Glutamatergic neuron (in vitro differentiated cells): ENCODE measurements at regions not wholly inside any gene's neighbourhood (a gene's known extent, or its start where the extent isn't known, plus 50 kb on each side); places are given as distances from the start of the nearest gene placed in this dataset.
"Not testable (repeated sequence)": the region's sequence is repeated elsewhere in the genome, so short reads cannot be mapped to it uniquely, and the experiment has no call there.

Experiments
- DNase-seq: peaks from one replicate; pipeline ENCODE4 v3.0.0; 2022
- H3K27ac Mint-ChIP-seq: one replicate; pipeline ENCODE4 v1.8.0; 2020; ENCODE audit warnings: mild to moderate bottlenecking, mixed read lengths, inconsistent platforms; ENCODE audit not compliant: unreplicated experiment
- H3K27me3 Mint-ChIP-seq: one replicate; pipeline ENCODE4 v1.8.0; 2020; ENCODE audit warnings: mild to moderate bottlenecking, moderate library complexity, mixed read lengths, inconsistent platforms; ENCODE audit not compliant: unreplicated experiment
- H3K36me3 Mint-ChIP-seq: one replicate; pipeline ENCODE4 v1.8.0; 2020; ENCODE audit warnings: mild to moderate bottlenecking, mixed read lengths, inconsistent platforms; ENCODE audit not compliant: unreplicated experiment
- H3K4me1 Mint-ChIP-seq: one replicate; pipeline ENCODE4 v1.8.0; 2020; ENCODE audit warnings: mild to moderate bottlenecking, low read depth, mixed read lengths, inconsistent platforms; ENCODE audit not compliant: unreplicated experiment
- H3K4me3 Mint-ChIP-seq: one replicate; pipeline ENCODE4 v1.8.0; 2020; ENCODE audit warnings: mild to moderate bottlenecking, mixed read lengths, inconsistent platforms; ENCODE audit not compliant: unreplicated experiment
- H3K9me3 Mint-ChIP-seq: one replicate; pipeline ENCODE4 v1.8.0; 2020; ENCODE audit warnings: mild to moderate bottlenecking, moderate library complexity, mixed read lengths, inconsistent platforms; ENCODE audit not compliant: unreplicated experiment
- TF ChIP-seq, protein P1 (sequence below): fragments of 200-600 bp; sonication (generic); IDR thresholded peaks from one replicate; pipeline ENCODE4 v1.5.0; 2021; ENCODE audit not compliant: partially characterized antibody, unreplicated experiment

DNA sequence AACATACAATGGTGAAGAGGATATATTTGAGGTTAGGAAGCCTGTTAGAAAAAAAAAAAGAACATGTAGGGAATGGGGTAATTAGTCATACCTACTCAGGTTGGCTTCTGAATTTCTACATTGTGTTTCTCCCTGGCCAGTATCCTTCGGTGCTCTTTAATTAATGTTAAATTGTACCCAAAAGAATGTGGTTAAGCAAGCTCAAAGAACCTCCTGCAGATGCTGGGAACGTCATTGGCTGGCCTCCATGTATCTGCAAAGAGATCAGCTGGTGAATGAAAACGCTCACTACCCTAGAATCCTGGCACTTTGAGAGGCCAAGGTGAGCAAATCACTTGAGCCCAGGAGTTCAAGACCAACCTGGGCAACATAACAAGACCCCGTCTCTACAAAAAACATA, 942.3 kb upstream of the PRKX start:
- Mint-ChIP-seq H3K9me3 (peaks cover 1% of the 10 kb centered on the region), H3K4me1 (no peaks in the 10 kb centered on the region), H3K4me3 (no peak overlapping the region), H3K27ac (no peak overlapping the region), H3K27me3 (no peaks in the 10 kb centered on the region), H3K36me3 (peaks cover 5% of the 10 kb centered on the region)
- DNase-seq = no peak
- TF ChIP-seq, protein P1, sequence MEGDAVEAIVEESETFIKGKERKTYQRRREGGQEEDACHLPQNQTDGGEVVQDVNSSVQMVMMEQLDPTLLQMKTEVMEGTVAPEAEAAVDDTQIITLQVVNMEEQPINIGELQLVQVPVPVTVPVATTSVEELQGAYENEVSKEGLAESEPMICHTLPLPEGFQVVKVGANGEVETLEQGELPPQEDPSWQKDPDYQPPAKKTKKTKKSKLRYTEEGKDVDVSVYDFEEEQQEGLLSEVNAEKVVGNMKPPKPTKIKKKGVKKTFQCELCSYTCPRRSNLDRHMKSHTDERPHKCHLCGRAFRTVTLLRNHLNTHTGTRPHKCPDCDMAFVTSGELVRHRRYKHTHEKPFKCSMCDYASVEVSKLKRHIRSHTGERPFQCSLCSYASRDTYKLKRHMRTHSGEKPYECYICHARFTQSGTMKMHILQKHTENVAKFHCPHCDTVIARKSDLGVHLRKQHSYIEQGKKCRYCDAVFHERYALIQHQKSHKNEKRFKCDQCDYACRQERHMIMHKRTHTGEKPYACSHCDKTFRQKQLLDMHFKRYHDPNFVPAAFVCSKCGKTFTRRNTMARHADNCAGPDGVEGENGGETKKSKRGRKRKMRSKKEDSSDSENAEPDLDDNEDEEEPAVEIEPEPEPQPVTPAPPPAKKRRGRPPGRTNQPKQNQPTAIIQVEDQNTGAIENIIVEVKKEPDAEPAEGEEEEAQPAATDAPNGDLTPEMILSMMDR = no peak

DNA sequence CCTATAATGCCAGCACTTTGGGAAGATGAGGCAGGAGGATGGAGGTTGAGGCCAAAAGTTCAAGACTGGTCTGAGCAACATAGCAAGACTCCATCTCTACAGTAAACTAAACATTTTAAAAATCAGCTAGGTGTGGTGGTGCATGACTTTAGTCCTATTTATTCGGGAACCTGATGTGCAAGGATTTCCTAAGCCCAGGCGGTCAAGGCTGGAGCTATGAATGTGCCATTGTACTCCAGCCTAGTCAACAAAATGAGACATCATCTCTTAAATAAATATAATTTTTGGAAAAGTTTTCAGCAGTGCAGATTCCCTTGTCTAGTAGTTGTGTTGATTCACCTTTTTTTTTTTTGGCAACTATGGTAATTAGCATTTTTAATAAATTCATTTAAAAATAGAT, 928.7 kb upstream of the PRKX start:
- no peak overlapping the region for H3K27ac Mint-ChIP-seq
- no peaks in the 10 kb centered on the region for H3K9me3 Mint-ChIP-seq
- H3K27me3 Mint-ChIP-seq = no peaks in the 10 kb centered on the region
- H3K36me3 Mint-ChIP-seq = no peaks in the 10 kb centered on the region
- TF ChIP-seq, protein P1 = no peak
- no peak overlapping the region for H3K4me3 Mint-ChIP-seq
- no peaks in the 10 kb centered on the region for H3K4me1 Mint-ChIP-seq
- no peak for DNase-seq

DNA sequence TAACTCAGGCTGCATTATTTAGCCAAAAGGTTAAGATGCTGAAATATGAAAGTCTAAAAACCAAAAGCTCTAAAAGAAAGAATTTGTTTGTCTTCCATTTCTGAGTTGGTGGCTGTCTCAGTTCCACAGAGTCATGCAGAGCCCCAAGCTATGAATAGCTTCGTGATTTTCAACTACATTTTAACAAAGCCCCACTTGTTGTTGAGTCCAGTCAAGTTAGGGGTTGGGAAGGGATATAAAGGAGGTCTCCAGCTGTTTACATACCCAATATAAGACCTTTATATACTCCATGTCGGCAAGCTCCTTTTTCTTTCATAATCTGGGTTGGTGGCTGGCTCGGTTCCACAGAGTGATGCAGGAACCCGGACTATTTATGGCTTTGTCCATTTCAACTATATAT, 924.6 kb upstream of the PRKX start:
- Mint-ChIP-seq H3K9me3 (no peaks in the 10 kb centered on the region), H3K27me3 (no peaks in the 10 kb centered on the region), H3K4me3 (no peak overlapping the region), H3K27ac (no peak overlapping the region), H3K36me3 (no peaks in the 10 kb centered on the region), H3K4me1 (no peaks in the 10 kb centered on the region)
- no peak for DNase-seq
- TF ChIP-seq, protein P1 = no peak

DNA sequence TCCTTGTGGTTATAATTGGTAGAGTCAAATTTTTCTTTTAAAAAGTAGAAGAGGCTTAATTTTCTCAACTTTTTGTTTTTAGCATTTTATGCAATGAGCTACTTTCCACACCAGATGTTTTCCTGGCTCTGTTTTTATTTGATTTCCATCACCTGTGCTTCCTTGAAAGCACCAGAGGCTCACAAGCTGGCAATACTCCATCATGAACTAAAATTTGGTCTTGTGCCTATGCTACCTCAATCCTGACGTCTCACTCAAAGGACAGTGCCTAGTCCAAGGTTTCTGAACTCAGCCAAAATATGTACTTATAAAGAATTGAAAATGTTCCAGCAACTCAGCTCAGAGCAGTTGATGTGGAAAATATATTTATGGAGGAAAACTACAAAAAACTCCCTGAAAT, 914.0 kb upstream of the PRKX start:
- Mint-ChIP-seq H3K27me3 (peaks cover 1% of the 10 kb centered on the region), H3K27ac (no peak overlapping the region), H3K9me3 (no peaks in the 10 kb centered on the region), H3K4me1 (no peaks in the 10 kb centered on the region), H3K4me3 (no peak overlapping the region), H3K36me3 (no peaks in the 10 kb centered on the region)
- TF ChIP-seq, protein P1 = no peak
- DNase-seq = no peak

DNA sequence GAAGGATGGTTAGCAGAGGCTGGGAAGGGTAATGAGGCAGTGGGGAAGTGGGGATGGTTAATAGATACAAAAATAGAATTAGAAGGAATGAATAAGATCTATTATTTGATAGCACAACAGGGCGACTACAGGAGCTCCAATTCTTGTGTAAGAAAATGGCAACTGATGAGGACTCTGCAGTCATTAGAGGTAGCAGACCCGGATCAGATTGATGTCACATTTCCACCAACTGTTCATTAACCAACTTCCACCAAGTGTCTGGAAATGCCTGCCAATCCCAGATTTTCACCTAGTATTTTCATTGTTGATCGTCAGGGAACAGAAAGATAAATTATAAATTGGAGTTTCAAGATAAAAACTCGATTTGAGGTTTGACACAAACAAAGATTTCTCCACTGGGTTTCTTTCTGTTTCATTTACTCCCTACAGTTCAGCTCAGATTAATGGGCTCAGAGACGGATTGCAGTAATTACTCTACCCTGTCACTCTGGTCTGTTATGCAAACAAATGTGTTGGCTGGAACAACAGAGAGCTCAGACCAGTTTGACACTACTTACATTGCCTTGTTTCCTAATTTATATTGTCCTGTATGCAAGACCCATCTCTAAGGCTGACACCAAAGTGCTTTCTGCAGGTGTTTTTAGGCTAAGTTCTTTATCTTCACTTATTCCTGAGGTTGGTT, 909.2 kb upstream of the PRKX start:
- TF ChIP-seq, protein P1 = no peak
- no peak overlapping the region for H3K4me3 Mint-ChIP-seq
- no peaks in the 10 kb centered on the region for H3K27me3 Mint-ChIP-seq
- no peak overlapping the region for H3K27ac Mint-ChIP-seq
- H3K9me3 Mint-ChIP-seq = no peaks in the 10 kb centered on the region
- H3K36me3 Mint-ChIP-seq = no peaks in the 10 kb centered on the region
- DNase-seq = no peak
- H3K4me1 Mint-ChIP-seq = no peaks in the 10 kb centered on the region

DNA sequence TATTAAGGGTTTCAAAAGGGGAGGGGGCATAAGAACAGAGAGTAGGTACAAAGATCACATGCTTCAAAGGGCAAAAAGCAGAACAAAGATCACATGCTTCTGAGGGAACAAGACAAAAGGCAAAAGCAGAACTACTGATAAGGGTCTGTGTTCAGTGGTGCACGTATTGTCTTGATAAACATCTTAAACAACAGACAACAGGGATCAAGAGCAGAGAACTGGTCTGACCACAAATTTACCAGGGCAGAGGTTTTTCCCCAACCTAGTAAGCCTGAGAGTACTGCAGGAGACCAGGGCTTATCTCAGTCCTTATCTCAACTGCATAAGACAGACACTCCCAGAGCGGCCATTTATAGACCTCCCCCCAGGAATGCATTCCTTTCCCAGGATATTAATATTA, 900.2 kb upstream of the PRKX start:
- H3K4me1 Mint-ChIP-seq, H3K9me3 Mint-ChIP-seq, H3K36me3 Mint-ChIP-seq, H3K27ac Mint-ChIP-seq, DNase-seq, H3K4me3 Mint-ChIP-seq, H3K27me3 Mint-ChIP-seq: not testable (repeated sequence)
